ENCODE measurements at regions not wholly inside any gene's neighbourhood (a gene's known extent, or its start where the extent isn't known, plus 50 kb on each side); places are given as distances from the start of the nearest gene placed in this dataset.

DNA sequence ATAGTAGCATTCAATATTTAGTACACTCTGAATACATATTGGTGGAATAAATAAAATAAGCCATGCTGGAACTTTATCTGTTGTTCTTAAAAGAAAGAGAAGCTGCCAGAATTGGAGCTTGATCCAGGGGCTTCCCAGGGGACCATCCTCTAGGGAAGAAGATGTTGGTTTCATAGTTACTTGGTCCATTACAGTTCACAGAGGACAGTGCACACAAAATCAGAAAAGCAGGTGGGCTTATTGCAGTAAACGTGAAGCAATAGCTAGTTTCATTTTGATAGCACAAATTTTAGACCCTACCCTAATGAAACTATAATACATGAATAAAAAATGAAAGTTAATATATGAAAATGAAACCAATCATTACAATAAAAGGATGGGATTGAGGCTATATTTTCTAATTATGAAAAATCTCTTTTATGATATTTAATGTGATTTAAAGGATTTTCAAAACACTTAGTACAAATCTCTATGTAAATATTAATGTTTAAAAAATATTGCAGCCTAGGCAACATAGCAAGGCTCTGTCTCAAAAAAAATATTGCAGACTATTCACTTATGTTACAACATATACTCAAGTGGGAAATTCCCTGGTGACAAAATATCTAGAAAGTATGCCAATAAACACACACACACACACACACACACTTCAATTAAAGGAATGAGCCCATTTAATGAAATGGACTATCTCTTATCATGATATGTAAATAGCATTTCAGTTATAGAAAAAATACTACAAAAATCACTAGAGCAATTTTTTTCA is 227.0 kb upstream of the MARCKS start:
- Mint-ChIP-seq H3K4me3 (no peak overlapping the region), H3K4me1 (ENCODE audit: unreplicated experiment) (peaks cover 26% of the 10 kb centered on the region), H3K27me3 (no peaks in the 10 kb centered on the region), H3K9me3 (no peaks in the 10 kb centered on the region), H3K36me3 (no peaks in the 10 kb centered on the region), H3K27ac (peak overlapping the region; percentile 78)
- TF ChIP-seq, protein P1, sequence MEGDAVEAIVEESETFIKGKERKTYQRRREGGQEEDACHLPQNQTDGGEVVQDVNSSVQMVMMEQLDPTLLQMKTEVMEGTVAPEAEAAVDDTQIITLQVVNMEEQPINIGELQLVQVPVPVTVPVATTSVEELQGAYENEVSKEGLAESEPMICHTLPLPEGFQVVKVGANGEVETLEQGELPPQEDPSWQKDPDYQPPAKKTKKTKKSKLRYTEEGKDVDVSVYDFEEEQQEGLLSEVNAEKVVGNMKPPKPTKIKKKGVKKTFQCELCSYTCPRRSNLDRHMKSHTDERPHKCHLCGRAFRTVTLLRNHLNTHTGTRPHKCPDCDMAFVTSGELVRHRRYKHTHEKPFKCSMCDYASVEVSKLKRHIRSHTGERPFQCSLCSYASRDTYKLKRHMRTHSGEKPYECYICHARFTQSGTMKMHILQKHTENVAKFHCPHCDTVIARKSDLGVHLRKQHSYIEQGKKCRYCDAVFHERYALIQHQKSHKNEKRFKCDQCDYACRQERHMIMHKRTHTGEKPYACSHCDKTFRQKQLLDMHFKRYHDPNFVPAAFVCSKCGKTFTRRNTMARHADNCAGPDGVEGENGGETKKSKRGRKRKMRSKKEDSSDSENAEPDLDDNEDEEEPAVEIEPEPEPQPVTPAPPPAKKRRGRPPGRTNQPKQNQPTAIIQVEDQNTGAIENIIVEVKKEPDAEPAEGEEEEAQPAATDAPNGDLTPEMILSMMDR (conservative IDR thresholded peaks at IDR 0.05): no peak
- DNase-seq (ENCODE audit: extremely low spot score, unreplicated experiment): no peak

DNA sequence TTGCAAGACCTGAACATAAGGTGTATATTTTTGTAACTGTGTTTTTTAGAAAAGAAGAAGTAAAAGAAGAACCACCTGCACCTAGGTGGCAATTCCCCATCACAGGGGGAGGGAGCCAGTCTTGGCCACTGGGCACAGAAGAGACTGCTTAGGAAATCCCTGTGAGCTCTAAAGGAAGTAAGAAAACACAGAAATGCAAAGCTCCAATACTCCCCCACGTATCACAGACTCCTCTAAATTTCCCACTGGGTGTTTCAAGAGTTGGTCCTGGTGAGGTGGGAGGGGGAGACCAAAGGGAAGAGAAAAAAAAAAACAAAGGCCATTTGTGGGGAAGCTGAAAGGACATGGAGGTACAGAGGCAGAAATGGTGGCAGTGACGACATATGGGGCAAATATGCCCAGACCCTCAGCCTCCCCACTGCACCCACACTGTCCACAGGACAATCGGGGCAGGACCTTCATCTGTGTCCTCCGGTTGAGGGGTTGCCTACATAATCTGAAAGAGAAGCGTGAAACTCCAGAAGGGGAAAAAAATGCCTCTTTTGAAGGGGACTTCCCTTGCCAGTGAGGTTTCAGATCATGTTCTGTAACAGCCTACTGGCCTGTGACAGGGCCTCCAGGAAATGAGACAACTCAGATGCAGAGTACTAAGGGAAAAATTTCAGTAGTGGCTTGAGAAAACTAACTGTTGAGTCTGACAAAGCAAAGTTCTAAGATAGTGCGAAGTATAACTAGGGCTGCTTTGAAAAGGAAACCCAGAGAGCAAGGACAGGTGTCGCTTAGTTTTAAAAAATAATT is 226.2 kb upstream of the MARCKS start:
- TF ChIP-seq, protein P1 (conservative IDR thresholded peaks at IDR 0.05): no peak
- Mint-ChIP-seq H3K4me1 (ENCODE audit: unreplicated experiment) (peaks cover 28% of the 10 kb centered on the region), H3K36me3 (no peaks in the 10 kb centered on the region), H3K4me3 (peak overlapping the region; percentile 42), H3K9me3 (no peaks in the 10 kb centered on the region), H3K27ac (peak overlapping the region; percentile 78), H3K27me3 (no peaks in the 10 kb centered on the region)
- DNase-seq (ENCODE audit: extremely low spot score, unreplicated experiment): no peak

GRCh38 chr6:113631666-113632065 is 225.5 kb upstream of the MARCKS start:
- H3K36me3 Mint-ChIP-seq: no peaks in the 10 kb centered on the region
- no peaks in the 10 kb centered on the region for H3K9me3 Mint-ChIP-seq
- TF ChIP-seq, protein P1 (conservative IDR thresholded peaks at IDR 0.05): no peak
- H3K4me3 Mint-ChIP-seq: no peak overlapping the region
- DNase-seq (ENCODE audit: extremely low spot score, unreplicated experiment): no peak
- no peaks in the 10 kb centered on the region for H3K27me3 Mint-ChIP-seq
- peaks cover 32% of the 10 kb centered on the region for H3K4me1 Mint-ChIP-seq (ENCODE audit: unreplicated experiment)
- H3K27ac Mint-ChIP-seq: peak overlapping the region; percentile 91

GRCh38 chr6:113632220-113632864 is 224.8 kb upstream of the MARCKS start:
- no peaks in the 10 kb centered on the region for H3K9me3 Mint-ChIP-seq
- no peak for DNase-seq (ENCODE audit: extremely low spot score, unreplicated experiment)
- H3K27me3 Mint-ChIP-seq: no peaks in the 10 kb centered on the region
- peak overlapping the region; percentile 91 for H3K27ac Mint-ChIP-seq
- peak overlapping the region; percentile 80 for H3K4me3 Mint-ChIP-seq
- H3K4me1 Mint-ChIP-seq (ENCODE audit: unreplicated experiment): peaks cover 36% of the 10 kb centered on the region
- no peaks in the 10 kb centered on the region for H3K36me3 Mint-ChIP-seq
- TF ChIP-seq, protein P1 (conservative IDR thresholded peaks at IDR 0.05): no peak

- no peaks in the 10 kb centered on the region for H3K36me3 Mint-ChIP-seq
- no peak overlapping the region for H3K4me3 Mint-ChIP-seq
- TF ChIP-seq, protein P1 (conservative IDR thresholded peaks at IDR 0.05): no peak
- DNase-seq (ENCODE audit: extremely low spot score, unreplicated experiment): no peak
- H3K4me1 Mint-ChIP-seq (ENCODE audit: unreplicated experiment): peaks cover 42% of the 10 kb centered on the region
- no peaks in the 10 kb centered on the region for H3K27me3 Mint-ChIP-seq
- H3K27ac Mint-ChIP-seq: no peak overlapping the region
- H3K9me3 Mint-ChIP-seq: no peaks in the 10 kb centered on the region
Measured at GRCh38 chr6:113633638-113634037, 223.5 kb upstream of the MARCKS start.
